Neutrophil (primary cell): ENCODE measurements at regions not wholly inside any gene's neighbourhood (a gene's known extent, or its start where the extent isn't known, plus 50 kb on each side); places are given as distances from the start of the nearest gene placed in this dataset.

ENCODE experiments used
- H3K27ac ChIP-seq: fragments of 200-600 bp; sonication (generic); 2 replicates; pipeline ENCODE4 v1.5.1; 2016; ENCODE audit warnings: mild to moderate bottlenecking, moderate library complexity
- H3K27me3 ChIP-seq: fragments of 200-600 bp; sonication (generic); 2 replicates; pipeline ENCODE4 v1.6.0; 2016; ENCODE audit warnings: mild to moderate bottlenecking
- H3K36me3 ChIP-seq: fragments of 200-600 bp; sonication (generic); 2 replicates; pipeline ENCODE4 v1.5.1; 2017
- H3K4me1 ChIP-seq, 2 experiments: fragments of 200-600 bp in 1 of 2; sonication (generic) in 1 of 2; 1 replicate in 1 of 2; 2 replicates in 1 of 2; pipeline versions ENCODE4 v1.5.1 to v1.6.1; 2013 to 2016; ENCODE audit warnings: low read depth in 1 of 2, low read length in 1 of 2, mild to moderate bottlenecking in 1 of 2, moderate library complexity in 1 of 2; ENCODE audit not compliant: control insufficient read depth in 1 of 2, insufficient read depth in 1 of 2
- H3K4me3 ChIP-seq, 2 experiments: fragments of 200-600 bp in 1 of 2; sonication (generic) in 1 of 2; 1 replicate in 1 of 2; 2 replicates in 1 of 2; pipeline ENCODE4 v1.5.1; 2013 to 2016; ENCODE audit warnings: low read depth in 1 of 2, low read length in 1 of 2, mild to moderate bottlenecking in 1 of 2, moderate library complexity in 1 of 2
- H3K9me3 ChIP-seq: fragments of 200-600 bp; sonication (generic); 2 replicates; pipeline ENCODE4 v1.5.1; 2016
- TF ChIP-seq, protein P1 (sequence below): fragments of 200-600 bp; sonication (generic); IDR thresholded peaks from 2 replicates; pipeline ENCODE4 v1.5.1; 2016; ENCODE audit warnings: antibody characterized with exemption

DNA sequence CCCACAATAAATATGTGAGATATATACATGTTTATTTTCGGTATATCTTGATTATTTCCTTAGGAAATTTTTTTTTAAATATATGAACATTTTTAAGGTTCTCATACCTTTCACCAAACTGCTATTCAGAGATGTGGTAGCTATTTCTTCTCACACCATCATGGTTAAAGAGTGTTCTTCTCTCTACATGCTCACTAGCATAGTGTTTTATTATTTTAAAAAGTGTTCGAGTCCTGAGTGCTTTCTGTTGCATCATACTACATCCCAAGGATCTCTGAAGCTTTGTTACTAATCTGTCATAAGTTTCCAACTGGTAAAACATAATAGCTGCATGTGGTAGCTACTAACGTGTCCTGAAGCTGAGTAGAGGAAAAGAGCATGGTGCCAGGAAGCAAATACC lies 177.4 kb upstream of the GLRA1 start:
- H3K9me3 ChIP-seq, result no peaks in the 10 kb centered on the region
- H3K4me3 ChIP-seq, result no peak overlapping the region
- no peaks in the 10 kb centered on the region for H3K36me3 ChIP-seq
- no peak overlapping the region for H3K27ac ChIP-seq
- TF ChIP-seq, protein P1, sequence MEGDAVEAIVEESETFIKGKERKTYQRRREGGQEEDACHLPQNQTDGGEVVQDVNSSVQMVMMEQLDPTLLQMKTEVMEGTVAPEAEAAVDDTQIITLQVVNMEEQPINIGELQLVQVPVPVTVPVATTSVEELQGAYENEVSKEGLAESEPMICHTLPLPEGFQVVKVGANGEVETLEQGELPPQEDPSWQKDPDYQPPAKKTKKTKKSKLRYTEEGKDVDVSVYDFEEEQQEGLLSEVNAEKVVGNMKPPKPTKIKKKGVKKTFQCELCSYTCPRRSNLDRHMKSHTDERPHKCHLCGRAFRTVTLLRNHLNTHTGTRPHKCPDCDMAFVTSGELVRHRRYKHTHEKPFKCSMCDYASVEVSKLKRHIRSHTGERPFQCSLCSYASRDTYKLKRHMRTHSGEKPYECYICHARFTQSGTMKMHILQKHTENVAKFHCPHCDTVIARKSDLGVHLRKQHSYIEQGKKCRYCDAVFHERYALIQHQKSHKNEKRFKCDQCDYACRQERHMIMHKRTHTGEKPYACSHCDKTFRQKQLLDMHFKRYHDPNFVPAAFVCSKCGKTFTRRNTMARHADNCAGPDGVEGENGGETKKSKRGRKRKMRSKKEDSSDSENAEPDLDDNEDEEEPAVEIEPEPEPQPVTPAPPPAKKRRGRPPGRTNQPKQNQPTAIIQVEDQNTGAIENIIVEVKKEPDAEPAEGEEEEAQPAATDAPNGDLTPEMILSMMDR, result no peak
- H3K27me3 ChIP-seq, result no peaks in the 10 kb centered on the region
- H3K4me1 ChIP-seq, result no peaks in the 10 kb centered on the region

DNA sequence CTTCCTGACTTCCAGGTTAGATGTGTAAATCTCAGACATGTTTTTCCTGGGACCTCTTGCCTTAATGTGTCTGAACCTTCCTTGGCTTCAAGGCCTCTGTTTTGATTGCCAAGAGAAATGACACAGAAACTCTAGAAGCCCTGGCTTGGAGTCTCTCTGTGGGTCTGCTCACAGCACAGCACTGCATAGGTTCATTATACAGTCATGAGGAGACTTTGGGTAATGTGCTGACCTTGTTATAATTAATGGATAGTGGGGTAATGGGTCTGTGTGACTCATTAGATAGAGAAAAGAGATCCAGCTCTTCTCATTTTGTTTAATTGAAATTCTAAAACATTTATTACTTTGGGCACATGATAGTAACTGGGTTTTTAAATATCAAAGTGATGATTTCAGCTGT lies 175.8 kb upstream of the GLRA1 start:
- TF ChIP-seq, protein P1, result no peak

DNA sequence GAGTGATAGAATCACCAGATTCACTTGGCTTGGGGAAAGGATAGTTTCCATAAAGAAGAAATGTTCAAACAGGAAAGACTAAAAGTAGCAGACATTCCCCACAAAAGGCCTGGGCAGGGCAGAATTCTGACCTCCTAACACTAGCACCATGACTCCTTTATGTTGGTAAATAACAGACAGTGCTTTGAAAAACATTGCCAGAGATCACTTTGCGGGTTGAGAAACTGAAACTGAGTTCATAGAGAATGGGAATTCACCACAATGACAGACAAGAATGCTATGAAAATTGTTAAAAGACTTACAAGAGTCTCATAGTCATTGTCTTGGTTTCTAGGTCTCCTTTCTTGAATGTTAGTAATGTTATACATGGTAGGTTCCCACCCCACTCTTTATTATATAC lies 172.5 kb upstream of the GLRA1 start:
- no peak overlapping the region for H3K4me3 ChIP-seq
- H3K36me3 ChIP-seq, result no peaks in the 10 kb centered on the region
- H3K27me3 ChIP-seq, result no peaks in the 10 kb centered on the region
- no peaks in the 10 kb centered on the region for H3K4me1 ChIP-seq
- H3K9me3 ChIP-seq, result no peaks in the 10 kb centered on the region
- no peak overlapping the region for H3K27ac ChIP-seq
- TF ChIP-seq, protein P1, result no peak

More for the DNA sequence above, 175.8 kb upstream of the GLRA1 start:
- no peaks in the 10 kb centered on the region for H3K36me3 ChIP-seq
- no peaks in the 10 kb centered on the region for H3K4me1 ChIP-seq
- no peaks in the 10 kb centered on the region for H3K9me3 ChIP-seq
- H3K4me3 ChIP-seq, result no peak overlapping the region
- no peak overlapping the region for H3K27ac ChIP-seq
- no peaks in the 10 kb centered on the region for H3K27me3 ChIP-seq

DNA sequence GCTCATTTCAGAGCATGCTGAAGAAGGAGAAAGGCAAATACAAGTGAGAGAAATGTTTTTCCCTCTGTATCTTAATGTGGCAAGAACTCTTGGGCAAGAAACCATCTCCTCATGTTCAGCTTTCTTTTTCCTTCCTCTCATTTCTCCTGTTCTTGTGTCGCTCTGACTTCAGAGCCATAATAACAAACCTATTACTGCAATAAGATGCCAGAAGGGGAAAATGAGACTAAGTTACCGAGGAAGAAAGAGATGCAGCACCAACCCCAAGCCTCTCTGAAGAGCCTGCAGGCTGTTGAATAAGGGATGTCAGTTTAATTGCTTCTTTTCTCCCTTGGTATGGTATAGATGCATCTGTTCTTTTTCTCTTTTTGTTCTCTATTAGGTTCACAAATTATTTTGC lies 170.1 kb upstream of the GLRA1 start:
- TF ChIP-seq, protein P1, result no peak
- H3K4me1 ChIP-seq, result no peaks in the 10 kb centered on the region
- H3K4me3 ChIP-seq, result no peak overlapping the region
- no peak overlapping the region for H3K27ac ChIP-seq
- H3K9me3 ChIP-seq, result no peaks in the 10 kb centered on the region
- H3K36me3 ChIP-seq, result no peaks in the 10 kb centered on the region
- H3K27me3 ChIP-seq, result no peaks in the 10 kb centered on the region

DNA sequence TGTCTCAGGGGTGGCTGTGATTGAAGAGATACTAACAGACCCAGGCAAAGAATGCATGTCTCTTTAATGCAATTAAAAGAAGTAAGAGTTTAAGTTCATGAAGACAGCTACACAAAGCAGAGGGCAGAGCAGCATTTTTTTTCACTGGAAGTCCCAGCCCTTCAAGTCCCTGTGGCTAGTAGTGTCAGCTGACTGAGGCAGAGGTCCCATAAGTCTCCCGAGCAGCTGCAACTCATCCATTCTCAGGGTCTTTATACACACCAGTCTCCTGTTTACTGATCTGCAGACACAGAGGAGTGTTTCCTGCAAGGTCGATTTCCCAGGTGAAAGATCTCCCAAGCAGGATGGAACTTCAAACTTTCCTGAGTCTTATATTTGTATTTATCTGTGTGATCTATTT lies 169.4 kb upstream of the GLRA1 start:
- no peaks in the 10 kb centered on the region for H3K9me3 ChIP-seq
- no peak overlapping the region for H3K27ac ChIP-seq
- H3K4me3 ChIP-seq, result no peak overlapping the region
- no peaks in the 10 kb centered on the region for H3K36me3 ChIP-seq
- H3K27me3 ChIP-seq, result no peaks in the 10 kb centered on the region
- TF ChIP-seq, protein P1, result no peak
- no peaks in the 10 kb centered on the region for H3K4me1 ChIP-seq

DNA sequence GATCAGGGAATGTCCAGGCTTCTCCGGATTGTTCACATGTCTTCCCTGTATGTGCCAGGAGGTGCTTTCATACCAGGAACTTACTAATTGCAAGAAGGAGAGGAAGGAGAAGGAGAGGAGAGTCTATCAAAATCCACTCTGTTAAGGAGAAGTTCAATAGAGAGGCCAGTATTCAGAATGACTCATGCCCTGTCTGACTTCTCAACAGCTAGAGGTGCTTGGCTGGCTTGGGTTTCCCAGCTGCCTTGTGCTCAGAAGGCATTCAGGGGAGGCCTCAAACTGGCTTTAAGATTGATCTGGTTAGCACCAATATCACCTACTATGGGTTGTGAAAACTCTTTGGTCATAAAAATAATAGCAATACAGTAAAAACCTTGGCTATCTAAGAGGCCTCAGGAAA lies 167.9 kb upstream of the GLRA1 start:
- Histone ChIP-seq H3K4me1 (no peaks in the 10 kb centered on the region), H3K9me3 (no peaks in the 10 kb centered on the region), H3K27me3 (no peaks in the 10 kb centered on the region), H3K36me3 (no peaks in the 10 kb centered on the region), H3K27ac (no peak overlapping the region), H3K4me3 (no peak overlapping the region)
- TF ChIP-seq, protein P1, result no peak
